ENCODE measurements at regions not wholly inside any gene's neighbourhood (a gene's known extent, or its start where the extent isn't known, plus 50 kb on each side); places are given as distances from the start of the nearest gene placed in this dataset.

DNA sequence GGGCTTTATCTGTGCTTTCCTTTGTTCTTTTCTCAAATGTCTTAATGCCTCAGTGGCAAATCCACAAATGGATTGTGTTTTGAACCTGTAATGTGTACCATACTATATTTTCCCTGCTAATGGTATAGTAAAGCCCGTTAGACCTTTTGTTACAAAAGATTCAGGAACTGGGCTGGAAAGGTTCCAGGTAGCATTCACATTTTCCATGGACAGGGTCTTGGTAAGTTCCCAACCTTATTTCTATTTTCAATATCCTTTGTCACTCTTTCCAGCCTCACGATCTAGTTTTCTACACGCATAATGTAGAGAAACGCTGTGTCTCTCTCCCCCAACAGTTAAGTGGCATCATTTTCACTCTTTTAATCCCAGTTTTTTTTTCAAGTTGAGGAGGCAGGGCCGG lies 153.0 kb downstream of the PLCE1 start:
- no TSS peak for BruUV-seq (replicated peaks)
- in situ Hi-C loops (cut with HindIII; ENCODE audit: low pct_unique_long_range_greater_than_20kb, low sequenced_read_pairs) = no loop called here
- CTCF ChIA-PET = no interaction called here

DNA sequence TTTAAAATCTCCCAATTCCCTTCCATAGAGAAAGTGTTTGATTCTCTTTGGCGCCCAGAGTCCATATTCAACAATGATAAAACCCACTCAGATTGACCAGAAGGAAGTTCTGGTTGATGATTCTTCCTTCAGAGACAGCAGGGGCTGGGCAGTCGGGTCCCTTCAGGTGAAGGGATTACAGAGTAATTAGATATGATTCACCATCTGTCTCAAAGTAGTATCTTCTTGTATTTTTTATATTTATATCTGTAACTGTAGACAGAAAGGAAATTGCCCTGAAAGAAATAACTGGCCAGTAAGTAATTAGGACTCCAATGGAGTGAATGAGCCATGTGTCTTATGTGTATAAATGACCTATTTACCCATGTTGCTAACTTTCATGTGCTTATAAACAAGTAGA lies 156.0 kb downstream of the PLCE1 start:
- ChIA-PET CTCF (no interaction called here), POLR2A (interaction anchor here (0.6 kb wide), 1 partner anchor 434 kb away, joined by 8 read pairs; no protein-coding TSS in a partner anchor)
- Histone ChIP-seq H3K4me3 (ENCODE audit: low read depth in 2 of 2, low read length in 2 of 2) (no peak overlapping the region), H3K27me3 (ENCODE audit: control insufficient read depth, insufficient read depth, low read length) (no peaks in the 10 kb centered on the region), H3K9me3 (ENCODE audit: control insufficient read depth, insufficient read depth, low read depth, low read length) (peaks cover 13% of the 10 kb centered on the region; the same call in 1 of the 2 replicates), H3K36me3 (ENCODE audit: control insufficient read depth, insufficient read depth, low read length) (no peaks in the 10 kb centered on the region), H3K4me1 (ENCODE audit: control insufficient read depth, insufficient read depth, low read length) (no peaks in the 10 kb centered on the region), H3K27ac (ENCODE audit: low read length) (no peak overlapping the region)
- TF ChIP-seq TCF7L2 (IDR thresholded peaks at IDR 0.05; ENCODE audit: low read depth, low read length) (no peak), POLR2AphosphoS5 (IDR thresholded peaks at IDR 0.05; ENCODE audit: low read depth, low read length) (no peak), SIN3A (IDR thresholded peaks at IDR 0.05; ENCODE audit: borderline replicate concordance, insufficient read depth, low read depth, low read length) (no peak)
- TF ChIP-seq, protein P1, sequence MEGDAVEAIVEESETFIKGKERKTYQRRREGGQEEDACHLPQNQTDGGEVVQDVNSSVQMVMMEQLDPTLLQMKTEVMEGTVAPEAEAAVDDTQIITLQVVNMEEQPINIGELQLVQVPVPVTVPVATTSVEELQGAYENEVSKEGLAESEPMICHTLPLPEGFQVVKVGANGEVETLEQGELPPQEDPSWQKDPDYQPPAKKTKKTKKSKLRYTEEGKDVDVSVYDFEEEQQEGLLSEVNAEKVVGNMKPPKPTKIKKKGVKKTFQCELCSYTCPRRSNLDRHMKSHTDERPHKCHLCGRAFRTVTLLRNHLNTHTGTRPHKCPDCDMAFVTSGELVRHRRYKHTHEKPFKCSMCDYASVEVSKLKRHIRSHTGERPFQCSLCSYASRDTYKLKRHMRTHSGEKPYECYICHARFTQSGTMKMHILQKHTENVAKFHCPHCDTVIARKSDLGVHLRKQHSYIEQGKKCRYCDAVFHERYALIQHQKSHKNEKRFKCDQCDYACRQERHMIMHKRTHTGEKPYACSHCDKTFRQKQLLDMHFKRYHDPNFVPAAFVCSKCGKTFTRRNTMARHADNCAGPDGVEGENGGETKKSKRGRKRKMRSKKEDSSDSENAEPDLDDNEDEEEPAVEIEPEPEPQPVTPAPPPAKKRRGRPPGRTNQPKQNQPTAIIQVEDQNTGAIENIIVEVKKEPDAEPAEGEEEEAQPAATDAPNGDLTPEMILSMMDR (IDR thresholded peaks at IDR 0.05) = no peak
- TF ChIP-seq, protein P2, sequence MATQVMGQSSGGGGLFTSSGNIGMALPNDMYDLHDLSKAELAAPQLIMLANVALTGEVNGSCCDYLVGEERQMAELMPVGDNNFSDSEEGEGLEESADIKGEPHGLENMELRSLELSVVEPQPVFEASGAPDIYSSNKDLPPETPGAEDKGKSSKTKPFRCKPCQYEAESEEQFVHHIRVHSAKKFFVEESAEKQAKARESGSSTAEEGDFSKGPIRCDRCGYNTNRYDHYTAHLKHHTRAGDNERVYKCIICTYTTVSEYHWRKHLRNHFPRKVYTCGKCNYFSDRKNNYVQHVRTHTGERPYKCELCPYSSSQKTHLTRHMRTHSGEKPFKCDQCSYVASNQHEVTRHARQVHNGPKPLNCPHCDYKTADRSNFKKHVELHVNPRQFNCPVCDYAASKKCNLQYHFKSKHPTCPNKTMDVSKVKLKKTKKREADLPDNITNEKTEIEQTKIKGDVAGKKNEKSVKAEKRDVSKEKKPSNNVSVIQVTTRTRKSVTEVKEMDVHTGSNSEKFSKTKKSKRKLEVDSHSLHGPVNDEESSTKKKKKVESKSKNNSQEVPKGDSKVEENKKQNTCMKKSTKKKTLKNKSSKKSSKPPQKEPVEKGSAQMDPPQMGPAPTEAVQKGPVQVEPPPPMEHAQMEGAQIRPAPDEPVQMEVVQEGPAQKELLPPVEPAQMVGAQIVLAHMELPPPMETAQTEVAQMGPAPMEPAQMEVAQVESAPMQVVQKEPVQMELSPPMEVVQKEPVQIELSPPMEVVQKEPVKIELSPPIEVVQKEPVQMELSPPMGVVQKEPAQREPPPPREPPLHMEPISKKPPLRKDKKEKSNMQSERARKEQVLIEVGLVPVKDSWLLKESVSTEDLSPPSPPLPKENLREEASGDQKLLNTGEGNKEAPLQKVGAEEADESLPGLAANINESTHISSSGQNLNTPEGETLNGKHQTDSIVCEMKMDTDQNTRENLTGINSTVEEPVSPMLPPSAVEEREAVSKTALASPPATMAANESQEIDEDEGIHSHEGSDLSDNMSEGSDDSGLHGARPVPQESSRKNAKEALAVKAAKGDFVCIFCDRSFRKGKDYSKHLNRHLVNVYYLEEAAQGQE (IDR thresholded peaks at IDR 0.05; ENCODE audit: insufficient read depth in 1 of 2, low read depth in 2 of 2, low read length in 1 of 2) = no peak
- no peak for ATAC-seq
- no TSS peak for BruUV-seq (replicated peaks)
- in situ Hi-C loops (cut with HindIII; ENCODE audit: low pct_unique_long_range_greater_than_20kb, low sequenced_read_pairs) (no loop called here), intact Hi-C loops (cut with micrococcal nuclease; ENCODE audit: unreplicated experiment) (no loop called here)
- DNase-seq (ENCODE audit: low read depth, low spot score) = no peak

More for the DNA sequence above, 153.0 kb downstream of the PLCE1 start:
- H3K36me3 ChIP-seq (ENCODE audit: control insufficient read depth, insufficient read depth, low read length) = no peaks in the 10 kb centered on the region
- no peaks in the 10 kb centered on the region for H3K27me3 ChIP-seq (ENCODE audit: control insufficient read depth, insufficient read depth, low read length)
- no peak overlapping the region for H3K27ac ChIP-seq (ENCODE audit: low read length)
- H3K4me1 ChIP-seq (ENCODE audit: control insufficient read depth, insufficient read depth, low read length) = no peaks in the 10 kb centered on the region
- TF ChIP-seq, protein P1 (IDR thresholded peaks at IDR 0.05) = no peak
- TF ChIP-seq TCF7L2 (IDR thresholded peaks at IDR 0.05; ENCODE audit: low read depth, low read length) (no peak), SIN3A (IDR thresholded peaks at IDR 0.05; ENCODE audit: borderline replicate concordance, insufficient read depth, low read depth, low read length) (no peak), POLR2AphosphoS5 (IDR thresholded peaks at IDR 0.05; ENCODE audit: low read depth, low read length) (no peak)
- TF ChIP-seq, protein P2 (IDR thresholded peaks at IDR 0.05; ENCODE audit: insufficient read depth in 1 of 2, low read depth in 2 of 2, low read length in 1 of 2) = no peak
- POLR2A ChIA-PET = no interaction called here
- DNase-seq (ENCODE audit: low read depth, low spot score) (no peak), ATAC-seq (no peak)
- intact Hi-C loops (cut with micrococcal nuclease; ENCODE audit: unreplicated experiment) = no loop called here
- peaks cover 13% of the 10 kb centered on the region; the same call in 1 of the 2 replicates for H3K9me3 ChIP-seq (ENCODE audit: control insufficient read depth, insufficient read depth, low read depth, low read length)
- no peak overlapping the region for H3K4me3 ChIP-seq (ENCODE audit: low read depth in 2 of 2, low read length in 2 of 2)
